ENCODE measurements at regions not wholly inside any gene's neighbourhood (a gene's known extent, or its start where the extent isn't known, plus 50 kb on each side); places are given as distances from the start of the nearest gene placed in this dataset.
"Not testable (repeated sequence)": the region's sequence is repeated elsewhere in the genome, so short reads cannot be mapped to it uniquely, and the experiment has no call there.

- DNase-seq = no peak
Measured at GRCh38 chr7:13107291-13107690, 419.9 kb downstream of the ARL4A start.

- DNase-seq = no peak
Measured at GRCh38 chr7:13108061-13108460, 420.6 kb downstream of the ARL4A start.

- no peak for DNase-seq
Measured at GRCh38 chr7:13109201-13109600, 421.8 kb downstream of the ARL4A start.

- no peak for DNase-seq
Measured at GRCh38 chr7:13110107-13110506, 422.7 kb downstream of the ARL4A start.

- peak in 1 of 2 experiments; percentile 12 for DNase-seq
Measured at GRCh38 chr7:13111230-13111629, 423.8 kb downstream of the ARL4A start.

GRCh38 chr7:13114240-13114639 is 426.8 kb downstream of the ARL4A start:
- not testable (repeated sequence) for DNase-seq

- no peak for DNase-seq
Measured at GRCh38 chr7:13115157-13115772, 427.8 kb downstream of the ARL4A start.

- no peak for DNase-seq
Measured at GRCh38 chr7:13115855-13116254, 428.4 kb downstream of the ARL4A start.

GRCh38 chr7:13117103-13117502 is 429.7 kb downstream of the ARL4A start:
- DNase-seq = no peak

- DNase-seq = no peak
Measured at GRCh38 chr7:13117592-13117991, 430.2 kb downstream of the ARL4A start.

GRCh38 chr7:13124629-13125028 is 437.2 kb downstream of the ARL4A start:
- not testable (repeated sequence) for DNase-seq

- DNase-seq = no peak
Measured at GRCh38 chr7:13126347-13126746, 438.9 kb downstream of the ARL4A start.

- no peak for DNase-seq
Measured at GRCh38 chr7:13130321-13130720, 442.9 kb downstream of the ARL4A start.

- DNase-seq = not testable (repeated sequence)
Measured at GRCh38 chr7:13130906-13131305, 443.5 kb downstream of the ARL4A start.

- DNase-seq = no peak
Measured at GRCh38 chr7:13132314-13132713, 444.9 kb downstream of the ARL4A start.

- DNase-seq = not testable (repeated sequence)
Measured at GRCh38 chr7:13136345-13136744, 448.9 kb downstream of the ARL4A start.

- DNase-seq = no peak
Measured at GRCh38 chr7:13139436-13139835, 452.0 kb downstream of the ARL4A start.

GRCh38 chr7:13144673-13145072 is 457.2 kb downstream of the ARL4A start:
- no peak for DNase-seq

GRCh38 chr7:13148548-13148947 is 461.1 kb downstream of the ARL4A start:
- no peak for DNase-seq

GRCh38 chr7:13151978-13152377 is 464.5 kb downstream of the ARL4A start:
- DNase-seq = no peak

- no peak for DNase-seq
Measured at GRCh38 chr7:13152755-13153154, 465.3 kb downstream of the ARL4A start.

GRCh38 chr7:13153266-13153665 is 465.8 kb downstream of the ARL4A start:
- no peak for DNase-seq

- DNase-seq = no peak
Measured at GRCh38 chr7:13153742-13154141, 466.3 kb downstream of the ARL4A start.

- no peak for DNase-seq
Measured at GRCh38 chr7:13155188-13155587, 467.8 kb downstream of the ARL4A start.

GRCh38 chr7:13159003-13159402 is 471.6 kb downstream of the ARL4A start:
- DNase-seq = no peak

Data from activated CD4-positive, alpha-beta T cell treated with anti-CD3 and anti-CD28 coated beads, Interleukin-2, amount 50 U/mL, for 48 hours (primary cell).